A549 (cell line): ENCODE measurements at regions not wholly inside any gene's neighbourhood (a gene's known extent, or its start where the extent isn't known, plus 50 kb on each side); places are given as distances from the start of the nearest gene placed in this dataset.

Experiments
- ATAC-seq, 2 experiments: fragments of 200-7000 bp in 1 of 2; fragments of >200 bp in 1 of 2; cut with Nextera tagmentation in 1 of 2; cut with Tn5 transposase in 1 of 2; 3 replicates each; pipeline versions ENCODE4 v1.8.0 to v1.9.1; 2018 to 2020; ENCODE audit warnings: mild to moderate bottlenecking in 1 of 2, moderate library complexity in 1 of 2
- CTCF ChIA-PET: fragments of 300-600 bp; sonication (Branson Sonifier 250); formaldehyde crosslinking; extraction: SDS; loops from one replicate; lab custom pipeline; 2021; ENCODE audit warnings: antibody characterized with exemption, inconsistent platforms; lab: Yijun Ruan, JAX
- POLR2A ChIA-PET: fragments of 350-600 bp; formaldehyde crosslinking; extraction: SDS; loops from one replicate; lab custom pipeline; 2021; ENCODE audit warnings: antibody characterized with exemption, inconsistent platforms; lab: Yijun Ruan, JAX
- DNase-seq, 2 experiments: peaks; one replicate each; pipeline versions ENCODE4 v3.0.0 to v3.0.0-alpha.2; 2011 to 2016; ENCODE audit warnings: low read depth in 1 of 2, low spot score in 1 of 2
- FAIRE-seq: peaks from 2 replicates; lab custom pipeline; 2011; peaks lifted over from hg19 to GRCh38; lab: Jason Lieb, UNC
- H3K27ac ChIP-seq, 2 experiments: fragments of >200 bp; sonication (Bioruptor Twin); formaldehyde crosslinking; 3 replicates each; pipeline ENCODE4 v1.5.1; 2016 to 2017
- H3K4me1 ChIP-seq: fragments of >200 bp; sonication (Bioruptor Twin); formaldehyde crosslinking; 3 replicates; pipeline ENCODE4 v1.6.1; 2016
- H3K4me2 ChIP-seq: fragments of >200 bp; sonication (Bioruptor Twin); formaldehyde crosslinking; 3 replicates; pipeline ENCODE4 v1.6.1; 2016
- H3K4me3 ChIP-seq: fragments of >200 bp; sonication (Bioruptor Twin); formaldehyde crosslinking; 3 replicates; pipeline ENCODE4 v1.5.1; 2016
- H3K9me3 ChIP-seq: fragments of >200 bp; sonication (Bioruptor Twin); formaldehyde crosslinking; 3 replicates; pipeline ENCODE4 v1.6.1; 2016
- BHLHE40 ChIP-seq: IDR thresholded peaks from 2 replicates; pipeline ENCODE4 v1.6.1; 2012; ENCODE audit warnings: low read depth, low read length, inconsistent platforms
- CEBPB ChIP-seq, 2 experiments: fragments of >200 bp in 1 of 2; sonication (Bioruptor Twin) in 1 of 2; formaldehyde crosslinking in 1 of 2; IDR thresholded peaks; 2 replicates each; pipeline ENCODE4 v1.6.1; 2012 to 2016
- CHD2 ChIP-seq: fragments of 150-350 bp; IDR thresholded peaks from 2 replicates; pipeline ENCODE4 v1.6.1; 2014; ENCODE audit warnings: low read length; ENCODE audit not compliant: partially characterized antibody
- CHD4 ChIP-seq: fragments of 200-600 bp; sonication (generic); IDR thresholded peaks from 2 replicates; pipeline ENCODE4 v1.6.1; 2016; ENCODE audit warnings: antibody characterized with exemption, mild to moderate bottlenecking, borderline replicate concordance
- EHMT2 ChIP-seq: fragments of 200-600 bp; sonication (generic); IDR thresholded peaks from 2 replicates; pipeline ENCODE4 v1.6.1; 2016; ENCODE audit warnings: antibody characterized with exemption, low read depth, mild to moderate bottlenecking, moderate library complexity
- EP300 ChIP-seq, 2 experiments: fragments of >200 bp; sonication (Bioruptor Twin); formaldehyde crosslinking; IDR thresholded peaks; 2 replicates in 1 of 2; 3 replicates in 1 of 2; pipeline ENCODE4 v1.6.1; 2016 to 2017
- ESRRA ChIP-seq: fragments of 150-350 bp; IDR thresholded peaks from 2 replicates; pipeline ENCODE4 v1.6.1; 2014; ENCODE audit warnings: mild to moderate bottlenecking, low read length, borderline replicate concordance
- FOSL2 ChIP-seq, 2 experiments: fragments of 450-650 bp in 1 of 2; fragments of >200 bp in 1 of 2; sonication (Bioruptor Twin) in 1 of 2; formaldehyde crosslinking; IDR thresholded peaks; 2 replicates each; pipeline versions ENCODE4 v1.5.0 to v1.6.1; 2016 to 2020; ENCODE audit warnings: mild to moderate bottlenecking in 1 of 2, moderate library complexity in 1 of 2
- GATA3 ChIP-seq: IDR thresholded peaks from 2 replicates; pipeline ENCODE4 v1.6.1; 2012; ENCODE audit warnings: borderline replicate concordance
- HDAC2 ChIP-seq: fragments of 200-600 bp; sonication (generic); IDR thresholded peaks from 2 replicates; pipeline ENCODE4 v1.6.1; 2016
- HOXA7 ChIP-seq: fragments of 250-450 bp; sonication (Bioruptor Pico); IDR thresholded peaks from 2 replicates; pipeline ENCODE4 v1.5.0; 2020; ENCODE audit warnings: mild to moderate bottlenecking, moderate library complexity
- JUN ChIP-seq, 2 experiments: fragments of >200 bp; sonication (Bioruptor Twin); formaldehyde crosslinking; IDR thresholded peaks; 2 replicates in 1 of 2; 3 replicates in 1 of 2; pipeline ENCODE4 v1.6.1; 2016 to 2017
- MAFK ChIP-seq: fragments of 450-650 bp; IDR thresholded peaks from 2 replicates; pipeline ENCODE4 v1.6.1; 2014; ENCODE audit not compliant: partially characterized antibody
- MYC ChIP-seq: IDR thresholded peaks from 2 replicates; pipeline ENCODE4 v1.6.1; 2012; ENCODE audit warnings: mild to moderate bottlenecking, inconsistent platforms, low read length, improper control_type of control experiment, borderline replicate concordance
- NPAS2 ChIP-seq: fragments of 250-450 bp; sonication (Bioruptor Pico); IDR thresholded peaks from 2 replicates; pipeline ENCODE4 v1.8.0; 2022; ENCODE audit warnings: mild to moderate bottlenecking, moderate library complexity, borderline replicate concordance
- POLR2AphosphoS2 ChIP-seq: conservative IDR thresholded peaks from 2 replicates; pipeline ENCODE4 v1.6.1; 2012; ENCODE audit warnings: low read length, improper control_type of control experiment, inconsistent platforms
- RARB ChIP-seq: fragments of 250-450 bp; sonication (Bioruptor Pico); IDR thresholded peaks from 2 replicates; pipeline ENCODE4 v1.8.0; 2021; ENCODE audit warnings: mild to moderate bottlenecking, moderate library complexity
- RCOR1 ChIP-seq: fragments of 150-350 bp; IDR thresholded peaks from 2 replicates; pipeline ENCODE4 v1.6.1; 2014; ENCODE audit warnings: antibody characterized with exemption, low read length, low read depth
- RFX5 ChIP-seq: fragments of 450-650 bp; IDR thresholded peaks from 2 replicates; pipeline ENCODE4 v1.7.1; 2014; ENCODE audit warnings: antibody characterized with exemption, mild to moderate bottlenecking, moderate library complexity
- RNF2 ChIP-seq: fragments of 200-600 bp; sonication (generic); IDR thresholded peaks from 2 replicates; pipeline ENCODE4 v1.6.1; 2016; ENCODE audit warnings: low read depth, mild to moderate bottlenecking, antibody characterized with exemption, moderate library complexity, borderline replicate concordance
- SMC3 ChIP-seq: fragments of >200 bp; sonication (Bioruptor Twin); formaldehyde crosslinking; IDR thresholded peaks from 3 replicates; pipeline ENCODE4 v1.6.1; 2018; ENCODE audit warnings: inconsistent platforms
- SREBF2 ChIP-seq: fragments of 450-650 bp; IDR thresholded peaks from 2 replicates; pipeline ENCODE4 v1.6.1; 2014; ENCODE audit warnings: mild to moderate bottlenecking, moderate library complexity
- ZC3H11A ChIP-seq: fragments of 450-650 bp; IDR thresholded peaks from 2 replicates; pipeline ENCODE4 v1.6.1; 2014; ENCODE audit warnings: antibody characterized with exemption, mild to moderate bottlenecking
- ZFP36 ChIP-seq: fragments of 450-650 bp; IDR thresholded peaks from 2 replicates; pipeline ENCODE4 v1.6.1; 2014; ENCODE audit warnings: borderline replicate concordance; ENCODE audit not compliant: partially characterized antibody
- ZSCAN20 ChIP-seq: fragments of 250-450 bp; sonication (Bioruptor Pico); IDR thresholded peaks from 2 replicates; pipeline ENCODE4 v1.8.0; 2022; ENCODE audit warnings: mild to moderate bottlenecking, moderate library complexity
- whole genome bisulfite sequencing: methylation state at CpG from one replicate; pipeline ENCODE4 v1.1.6; 2017; ENCODE audit errors: missing lambda C conversion rate; 5-methylcytosine and 5-hydroxymethylcytosine counted together
- TF ChIP-seq, protein P1 (sequence below): fragments of 250-450 bp; sonication (Bioruptor Pico); IDR thresholded peaks from 2 replicates; pipeline ENCODE4 v1.5.0; 2020; ENCODE audit warnings: low read depth, mild to moderate bottlenecking, moderate library complexity
- TF ChIP-seq, protein P2 (sequence below): fragments of >200 bp; sonication (Bioruptor Twin); formaldehyde crosslinking; IDR thresholded peaks from 3 replicates; pipeline ENCODE4 v1.6.1; 2016
- TF ChIP-seq, protein P3 (sequence below): fragments of 150-350 bp; IDR thresholded peaks from 2 replicates; pipeline ENCODE4 v1.6.1; 2014; ENCODE audit warnings: low read depth, mild to moderate bottlenecking, low read length
- TF ChIP-seq, protein P4 (sequence below): IDR thresholded peaks from 2 replicates; pipeline ENCODE4 v1.6.1; 2012
- TF ChIP-seq, protein P5 (sequence below): IDR thresholded peaks from 2 replicates; pipeline ENCODE4 v1.6.1; 2012; ENCODE audit warnings: low read depth, borderline replicate concordance
- TF ChIP-seq, protein P6 (sequence below): IDR thresholded peaks from 2 replicates; pipeline ENCODE4 v1.6.1; 2012
- TF ChIP-seq, protein P7 (sequence below): fragments of >200 bp; sonication (Bioruptor Twin); formaldehyde crosslinking; IDR thresholded peaks from 3 replicates; pipeline ENCODE4 v1.5.1; 2016

DNA sequence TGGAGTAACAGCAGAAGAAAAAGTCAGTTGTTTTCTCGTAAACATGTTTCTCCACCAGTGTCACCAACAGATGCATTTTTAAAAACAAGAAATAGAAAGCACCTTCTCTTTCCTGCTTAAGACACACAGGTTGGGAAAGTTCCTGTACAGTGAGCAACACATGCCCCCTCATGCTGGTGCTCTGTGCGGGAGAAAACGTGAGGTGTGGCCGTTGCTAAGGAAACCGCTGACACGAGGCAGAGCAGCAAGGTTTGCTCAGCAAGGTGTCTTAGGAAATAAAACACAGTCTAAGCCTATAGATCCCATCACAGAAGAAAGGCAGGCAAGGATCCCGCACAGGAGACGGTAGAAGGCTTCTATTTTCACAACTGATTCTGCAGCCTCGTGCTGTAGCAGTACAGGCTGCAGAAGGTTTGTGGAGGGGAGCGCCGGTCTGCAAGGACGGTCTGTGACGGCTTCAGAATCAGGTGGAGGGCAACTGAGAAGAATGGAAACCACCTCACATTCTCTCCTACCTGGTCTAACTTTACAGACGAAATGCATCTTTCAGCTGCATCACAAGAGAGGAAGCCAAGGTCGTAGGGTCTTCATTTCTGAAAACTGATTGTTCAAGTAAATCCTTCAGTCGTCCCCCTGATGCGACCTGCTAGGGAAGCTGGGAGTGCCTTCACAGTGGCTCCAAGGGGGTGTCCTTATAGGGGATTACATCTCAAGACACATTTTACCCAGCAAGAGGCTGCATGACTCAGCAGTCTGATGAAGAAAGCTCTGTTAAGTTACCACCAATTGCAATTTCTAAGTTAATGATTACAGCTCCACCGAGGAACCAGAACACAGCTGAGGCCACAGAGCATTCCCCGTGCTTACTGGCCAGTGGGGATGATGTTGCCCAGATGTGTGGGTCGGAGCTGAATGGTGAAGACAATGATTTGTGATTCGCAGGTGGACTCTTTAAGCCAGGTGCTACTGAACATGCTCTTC, 150.7 kb upstream of the KLF14 start:
- DNase-seq, result peak in 1 of 2 experiments; percentile 82
- Histone ChIP-seq H3K9me3 (no peaks in the 10 kb centered on the region), H3K27ac (peak overlapping the region; percentile 94), H3K4me3 (peak overlapping the region; percentile 22; the same call in 1 of the 3 replicates), H3K4me1 (peaks cover 99% of the 10 kb centered on the region), H3K4me2 (peak overlapping the region; percentile 80)
- CTCF ChIA-PET, result interaction anchor here (0.6 to 11.4 kb wide), 9 partner anchors 7 to 1490 kb away, joined by 3 to 185 read pairs (median 6); no protein-coding TSS in a partner anchor
- 16% methylated on average over 21 of the region's 21 CpGs for WGBS
- peak; percentile 59 for FAIRE-seq
- POLR2A ChIA-PET, result interaction anchor here (1.1 to 2.0 kb wide), 6 partner anchors 9 to 75 kb away, joined by 3 to 15 read pairs (median 6); no protein-coding TSS in a partner anchor
- peak; percentile 30 to 39 for ATAC-seq
- TF ChIP-seq RARB (CRISPR knock-in tag), result no peak
- no peak for TF ChIP-seq CHD4
- TF ChIP-seq, protein P1, sequence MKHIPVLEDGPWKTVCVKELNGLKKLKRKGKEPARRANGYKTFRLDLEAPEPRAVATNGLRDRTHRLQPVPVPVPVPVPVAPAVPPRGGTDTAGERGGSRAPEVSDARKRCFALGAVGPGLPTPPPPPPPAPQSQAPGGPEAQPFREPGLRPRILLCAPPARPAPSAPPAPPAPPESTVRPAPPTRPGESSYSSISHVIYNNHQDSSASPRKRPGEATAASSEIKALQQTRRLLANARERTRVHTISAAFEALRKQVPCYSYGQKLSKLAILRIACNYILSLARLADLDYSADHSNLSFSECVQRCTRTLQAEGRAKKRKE (CRISPR knock-in tag), result peak; percentile 63; the same call in 1 of the 2 replicates
- TF ChIP-seq, protein P2, sequence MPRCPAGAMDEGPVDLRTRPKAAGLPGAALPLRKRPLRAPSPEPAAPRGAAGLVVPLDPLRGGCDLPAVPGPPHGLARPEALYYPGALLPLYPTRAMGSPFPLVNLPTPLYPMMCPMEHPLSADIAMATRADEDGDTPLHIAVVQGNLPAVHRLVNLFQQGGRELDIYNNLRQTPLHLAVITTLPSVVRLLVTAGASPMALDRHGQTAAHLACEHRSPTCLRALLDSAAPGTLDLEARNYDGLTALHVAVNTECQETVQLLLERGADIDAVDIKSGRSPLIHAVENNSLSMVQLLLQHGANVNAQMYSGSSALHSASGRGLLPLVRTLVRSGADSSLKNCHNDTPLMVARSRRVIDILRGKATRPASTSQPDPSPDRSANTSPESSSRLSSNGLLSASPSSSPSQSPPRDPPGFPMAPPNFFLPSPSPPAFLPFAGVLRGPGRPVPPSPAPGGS, result peak; percentile 39; the same call in 1 of the 3 replicates
- TF ChIP-seq ZC3H11A, result no peak
- TF ChIP-seq MAFK, result peak; percentile 99
- TF ChIP-seq, protein P3, sequence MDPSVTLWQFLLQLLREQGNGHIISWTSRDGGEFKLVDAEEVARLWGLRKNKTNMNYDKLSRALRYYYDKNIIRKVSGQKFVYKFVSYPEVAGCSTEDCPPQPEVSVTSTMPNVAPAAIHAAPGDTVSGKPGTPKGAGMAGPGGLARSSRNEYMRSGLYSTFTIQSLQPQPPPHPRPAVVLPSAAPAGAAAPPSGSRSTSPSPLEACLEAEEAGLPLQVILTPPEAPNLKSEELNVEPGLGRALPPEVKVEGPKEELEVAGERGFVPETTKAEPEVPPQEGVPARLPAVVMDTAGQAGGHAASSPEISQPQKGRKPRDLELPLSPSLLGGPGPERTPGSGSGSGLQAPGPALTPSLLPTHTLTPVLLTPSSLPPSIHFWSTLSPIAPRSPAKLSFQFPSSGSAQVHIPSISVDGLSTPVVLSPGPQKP, result no peak
- no peak for TF ChIP-seq SREBF2
- no peak for TF ChIP-seq ZFP36
- TF ChIP-seq HDAC2, result no peak
- TF ChIP-seq ZSCAN20 (CRISPR knock-in tag), result no peak
- no peak for TF ChIP-seq MYC
- no peak for TF ChIP-seq RFX5
- TF ChIP-seq JUN (IDR thresholded peaks at IDR 0.05), result peak in 1 of 2 experiments; percentile 62; a peak in 2 of 5 replicates
- no peak for TF ChIP-seq ESRRA
- TF ChIP-seq, protein P4, sequence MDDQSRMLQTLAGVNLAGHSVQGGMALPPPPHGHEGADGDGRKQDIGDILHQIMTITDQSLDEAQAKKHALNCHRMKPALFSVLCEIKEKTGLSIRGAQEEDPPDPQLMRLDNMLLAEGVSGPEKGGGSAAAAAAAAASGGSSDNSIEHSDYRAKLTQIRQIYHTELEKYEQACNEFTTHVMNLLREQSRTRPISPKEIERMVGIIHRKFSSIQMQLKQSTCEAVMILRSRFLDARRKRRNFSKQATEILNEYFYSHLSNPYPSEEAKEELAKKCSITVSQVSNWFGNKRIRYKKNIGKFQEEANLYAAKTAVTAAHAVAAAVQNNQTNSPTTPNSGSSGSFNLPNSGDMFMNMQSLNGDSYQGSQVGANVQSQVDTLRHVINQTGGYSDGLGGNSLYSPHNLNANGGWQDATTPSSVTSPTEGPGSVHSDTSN, result no peak
- TF ChIP-seq, protein P5, sequence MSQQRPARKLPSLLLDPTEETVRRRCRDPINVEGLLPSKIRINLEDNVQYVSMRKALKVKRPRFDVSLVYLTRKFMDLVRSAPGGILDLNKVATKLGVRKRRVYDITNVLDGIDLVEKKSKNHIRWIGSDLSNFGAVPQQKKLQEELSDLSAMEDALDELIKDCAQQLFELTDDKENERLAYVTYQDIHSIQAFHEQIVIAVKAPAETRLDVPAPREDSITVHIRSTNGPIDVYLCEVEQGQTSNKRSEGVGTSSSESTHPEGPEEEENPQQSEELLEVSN, result peak; percentile 38; the same call in 1 of the 2 replicates
- TF ChIP-seq GATA3, result peak; percentile 43; the same call in 1 of the 2 replicates
- TF ChIP-seq EHMT2, result no peak
- TF ChIP-seq, protein P6, sequence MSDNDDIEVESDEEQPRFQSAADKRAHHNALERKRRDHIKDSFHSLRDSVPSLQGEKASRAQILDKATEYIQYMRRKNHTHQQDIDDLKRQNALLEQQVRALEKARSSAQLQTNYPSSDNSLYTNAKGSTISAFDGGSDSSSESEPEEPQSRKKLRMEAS, result peak; percentile 49
- no peak for TF ChIP-seq HOXA7 (CRISPR knock-in tag)
- TF ChIP-seq RNF2, result no peak
- TF ChIP-seq SMC3, result no peak
- peak; percentile 30 for TF ChIP-seq FOSL2 (IDR thresholded peaks at IDR 0.05)
- TF ChIP-seq FOSL2 (CRISPR knock-in tag; IDR thresholded peaks at IDR 0.05), result peak; percentile 66
- no peak; the same call in 1 of the 2 replicates for TF ChIP-seq POLR2AphosphoS2
- no peak for TF ChIP-seq CHD2
- TF ChIP-seq RCOR1, result no peak
- 0 out of 2 replicates have a peak, but pooled peaks have one; percentile 52 for TF ChIP-seq NPAS2 (CRISPR knock-in tag)
- TF ChIP-seq BHLHE40, result 0 out of 2 replicates have a peak, but pooled peaks have one; percentile 39
- peak in 1 of 2 experiments; percentile 64; a peak in 3 of 5 replicates for TF ChIP-seq EP300 (IDR thresholded peaks at IDR 0.05)
- peak; percentile 32 to 72; a peak in 2 of 4 replicates for TF ChIP-seq CEBPB (IDR thresholded peaks at IDR 0.05)
- TF ChIP-seq, protein P7, sequence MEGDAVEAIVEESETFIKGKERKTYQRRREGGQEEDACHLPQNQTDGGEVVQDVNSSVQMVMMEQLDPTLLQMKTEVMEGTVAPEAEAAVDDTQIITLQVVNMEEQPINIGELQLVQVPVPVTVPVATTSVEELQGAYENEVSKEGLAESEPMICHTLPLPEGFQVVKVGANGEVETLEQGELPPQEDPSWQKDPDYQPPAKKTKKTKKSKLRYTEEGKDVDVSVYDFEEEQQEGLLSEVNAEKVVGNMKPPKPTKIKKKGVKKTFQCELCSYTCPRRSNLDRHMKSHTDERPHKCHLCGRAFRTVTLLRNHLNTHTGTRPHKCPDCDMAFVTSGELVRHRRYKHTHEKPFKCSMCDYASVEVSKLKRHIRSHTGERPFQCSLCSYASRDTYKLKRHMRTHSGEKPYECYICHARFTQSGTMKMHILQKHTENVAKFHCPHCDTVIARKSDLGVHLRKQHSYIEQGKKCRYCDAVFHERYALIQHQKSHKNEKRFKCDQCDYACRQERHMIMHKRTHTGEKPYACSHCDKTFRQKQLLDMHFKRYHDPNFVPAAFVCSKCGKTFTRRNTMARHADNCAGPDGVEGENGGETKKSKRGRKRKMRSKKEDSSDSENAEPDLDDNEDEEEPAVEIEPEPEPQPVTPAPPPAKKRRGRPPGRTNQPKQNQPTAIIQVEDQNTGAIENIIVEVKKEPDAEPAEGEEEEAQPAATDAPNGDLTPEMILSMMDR, result no peak
